Activated CD4-positive, alpha-beta T cell treated with anti-CD3 and anti-CD28 coated beads, Interleukin-2, Interleukin-6, amounts not matched to agents 100 ng/mL and 50 ng/mL, durations not matched to agents 16 hours and 8 hours (primary cell): ENCODE measurements at regions not wholly inside any gene's neighbourhood (a gene's known extent, or its start where the extent isn't known, plus 50 kb on each side); places are given as distances from the start of the nearest gene placed in this dataset.
"Not testable (repeated sequence)": the region's sequence is repeated elsewhere in the genome, so short reads cannot be mapped to it uniquely, and the experiment has no call there.

Source experiments
- DNase-seq: peaks from one replicate; pipeline ENCODE4 v3.0.0-alpha.2; 2020

- DNase-seq = no peak
These were observed 113.4 kb upstream of the ELAC2 start for GRCh38 chr17:13131225-13131624.

GRCh38 chr17:13129356-13129755 is 111.5 kb upstream of the ELAC2 start:
- DNase-seq = no peak

- DNase-seq = no peak
These were observed 110.8 kb upstream of the ELAC2 start for GRCh38 chr17:13128676-13129075.

GRCh38 chr17:13127921-13128602 is 110.2 kb upstream of the ELAC2 start:
- DNase-seq = no peak

- no peak for DNase-seq
These were observed 103.0 kb upstream of the ELAC2 start for GRCh38 chr17:13120864-13121263.

- DNase-seq = no peak
These were observed 100.5 kb upstream of the ELAC2 start for GRCh38 chr17:13118311-13118710.

GRCh38 chr17:13117616-13118015 is 99.8 kb upstream of the ELAC2 start:
- no peak for DNase-seq

GRCh38 chr17:13114601-13115031 is 96.8 kb upstream of the ELAC2 start:
- DNase-seq = peak; percentile 22

GRCh38 chr17:13113821-13114525 is 96.1 kb upstream of the ELAC2 start:
- no peak for DNase-seq

GRCh38 chr17:13107676-13108235 is 89.9 kb upstream of the ELAC2 start:
- no peak for DNase-seq

GRCh38 chr17:13106171-13106570 is 88.3 kb upstream of the ELAC2 start:
- no peak for DNase-seq

- no peak for DNase-seq
These were observed 86.7 kb upstream of the ELAC2 start for GRCh38 chr17:13104576-13104975.

- DNase-seq = no peak
These were observed 84.7 kb upstream of the ELAC2 start for GRCh38 chr17:13102477-13102876.

- DNase-seq = no peak
These were observed 82.1 kb upstream of the ELAC2 start for GRCh38 chr17:13099926-13100325.

GRCh38 chr17:13099089-13099735 is 81.4 kb upstream of the ELAC2 start:
- DNase-seq = no peak

GRCh38 chr17:13096291-13096690 is 78.5 kb upstream of the ELAC2 start:
- no peak for DNase-seq

- DNase-seq = not testable (repeated sequence)
These were observed 74.2 kb upstream of the ELAC2 start for GRCh38 chr17:13092010-13092409.

GRCh38 chr17:13088666-13089065 is 70.8 kb upstream of the ELAC2 start:
- DNase-seq = no peak

GRCh38 chr17:13087802-13088201 is 70.0 kb upstream of the ELAC2 start:
- no peak for DNase-seq

- no peak for DNase-seq
These were observed 68.4 kb upstream of the ELAC2 start for GRCh38 chr17:13086142-13086769.

- DNase-seq = no peak
These were observed 67.8 kb upstream of the ELAC2 start for GRCh38 chr17:13085578-13085977.

GRCh38 chr17:13084420-13084819 is 66.6 kb upstream of the ELAC2 start:
- no peak for DNase-seq
